GM21447 (cell line): ENCODE measurements at regions not wholly inside any gene's neighbourhood (a gene's known extent, or its start where the extent isn't known, plus 50 kb on each side); places are given as distances from the start of the nearest gene placed in this dataset.

Source experiments
- ATAC-seq: cut with Tn5 transposase; IDR thresholded peaks from one replicate; pipeline ENCODE4 v1.9.1; 2021; ENCODE audit not compliant: unreplicated experiment

DNA sequence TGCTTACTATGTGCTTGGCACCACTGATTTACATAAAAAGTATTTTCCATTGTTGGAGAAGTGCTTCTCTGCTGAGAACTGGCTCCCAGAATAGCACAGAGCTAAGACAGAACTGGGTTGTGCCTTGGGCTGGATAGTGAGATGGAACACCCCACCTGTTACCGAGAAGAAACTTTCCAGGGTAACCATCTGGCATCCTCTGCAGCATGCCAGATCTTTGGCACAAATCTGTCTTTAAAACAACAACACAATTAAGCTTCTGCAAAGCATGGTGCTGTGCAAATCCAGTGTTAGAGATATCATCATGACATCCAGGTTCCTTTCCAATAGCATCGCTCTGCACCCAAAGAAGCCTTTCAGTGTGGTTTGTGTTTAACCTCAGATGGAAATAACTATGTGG is 202.5 kb upstream of the RFC3 start:
- ATAC-seq = no peak

DNA sequence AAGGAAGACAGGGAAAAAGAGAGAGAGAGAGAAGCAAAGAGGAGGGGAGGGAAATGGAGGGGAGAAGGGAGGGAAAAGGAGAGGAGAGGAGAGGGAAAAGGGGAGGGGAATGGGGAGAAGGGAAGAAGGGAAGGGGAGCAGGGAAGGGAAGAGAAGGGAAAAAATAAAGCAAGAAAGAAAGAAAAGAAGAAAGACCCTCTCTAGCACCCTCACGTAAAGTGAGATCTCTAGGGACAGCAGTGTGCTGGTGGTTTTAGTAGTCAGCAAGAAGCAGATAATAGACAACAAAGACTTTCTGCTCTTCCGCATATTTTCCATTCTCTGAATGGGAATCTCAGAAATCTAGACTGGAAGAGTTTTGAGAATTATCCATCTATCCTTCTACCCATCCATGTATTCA is 201.8 kb upstream of the RFC3 start:
- no peak for ATAC-seq

GRCh38 chr13:33617055-33617454 is 200.9 kb upstream of the RFC3 start:
- no peak for ATAC-seq

DNA sequence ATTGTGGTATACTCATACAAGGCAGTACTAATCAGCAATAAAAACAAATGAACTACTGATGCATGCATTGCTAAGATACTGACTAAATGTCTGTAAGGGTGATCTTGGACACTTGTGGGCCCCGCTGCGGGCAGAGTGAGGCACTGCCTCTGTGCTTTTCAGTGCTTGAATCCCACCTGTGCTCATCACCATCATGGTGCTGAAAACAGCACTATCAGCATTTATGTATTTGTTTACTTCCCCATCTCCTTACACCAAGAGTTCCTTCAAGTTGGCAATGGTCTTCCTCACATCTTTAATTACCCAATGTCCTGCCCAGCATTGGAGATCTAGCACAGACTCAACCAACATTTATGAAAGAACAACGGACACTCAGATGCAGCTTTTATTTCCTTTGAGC is 193.7 kb upstream of the RFC3 start:
- ATAC-seq = no peak

DNA sequence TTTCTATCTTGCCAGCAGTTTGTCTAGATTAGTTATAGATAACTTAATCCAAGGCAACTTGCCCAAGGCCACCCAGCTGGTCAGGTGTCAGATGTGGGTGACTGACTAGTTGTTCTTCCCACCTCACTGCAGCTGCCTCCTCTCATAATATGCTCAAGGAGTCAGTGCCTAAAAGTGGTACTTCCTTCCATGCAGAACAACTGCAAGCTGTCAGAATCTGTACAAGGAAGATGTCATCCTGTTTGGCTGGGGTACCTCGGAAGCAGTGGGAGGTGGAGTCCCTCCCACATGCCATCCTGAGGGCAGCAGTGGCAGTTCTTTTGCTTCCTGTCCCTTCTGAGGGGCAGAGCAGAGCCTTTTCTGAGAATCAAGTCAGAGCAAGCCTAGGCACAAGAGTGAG is 193.2 kb upstream of the RFC3 start:
- ATAC-seq = no peak

DNA sequence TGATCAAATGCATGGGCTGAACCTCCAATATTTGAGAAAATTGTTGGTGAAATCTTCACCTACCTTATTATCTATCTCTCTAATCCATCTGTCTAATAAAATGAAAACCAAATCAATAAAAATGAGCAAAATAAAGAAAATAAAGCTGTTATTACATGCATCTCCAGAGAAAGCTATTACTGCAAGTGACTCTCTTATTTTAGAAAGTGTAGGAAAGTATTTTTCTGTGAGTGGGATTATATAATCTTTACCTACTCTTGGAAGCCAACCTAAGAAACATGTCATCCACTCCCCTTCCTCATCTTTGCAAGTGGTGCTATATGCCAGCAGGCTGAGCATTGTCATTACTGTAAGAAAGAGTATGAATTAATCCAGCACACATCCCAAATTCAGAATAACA is 191.5 kb upstream of the RFC3 start:
- ATAC-seq = no peak

- ATAC-seq = no peak
Measured at GRCh38 chr13:33628662-33629061, 189.3 kb upstream of the RFC3 start.

DNA sequence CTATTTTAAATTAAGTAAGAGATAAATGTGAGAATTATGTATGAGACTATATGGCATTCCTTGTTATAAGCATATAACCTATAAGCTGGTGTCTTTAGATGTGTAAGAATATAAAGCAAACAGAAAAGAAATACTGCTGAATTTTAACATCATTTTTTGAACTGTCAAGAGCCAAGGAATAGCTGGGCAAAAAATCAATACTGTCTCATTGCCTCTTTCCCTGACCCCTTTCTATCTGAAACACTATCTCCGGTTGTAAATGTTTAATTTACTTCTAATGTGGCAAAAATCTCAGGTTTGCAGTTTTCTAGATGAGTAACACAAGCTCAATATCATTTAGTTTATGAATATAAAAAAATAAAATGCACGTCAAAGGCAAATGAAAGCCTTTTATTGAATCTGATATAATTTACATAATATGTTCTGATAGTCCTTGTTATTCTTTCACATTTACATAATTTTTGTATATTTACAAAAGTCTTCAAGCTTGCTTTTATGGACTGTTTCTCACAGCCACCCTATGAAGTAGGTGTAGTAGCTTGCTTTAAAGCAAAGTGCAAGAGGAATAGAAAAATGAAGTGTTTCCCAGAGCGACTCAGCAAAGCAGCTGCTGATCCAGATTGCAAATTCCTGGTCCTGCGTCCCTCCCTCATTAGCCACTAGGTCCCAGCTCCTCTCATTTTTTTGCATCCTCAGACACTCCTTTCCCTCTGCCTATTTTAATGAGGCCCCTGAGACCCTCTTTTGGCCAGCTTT is 188.2 kb upstream of the RFC3 start:
- ATAC-seq = no peak

- no peak for ATAC-seq
Measured at GRCh38 chr13:33633701-33634545, 184.0 kb upstream of the RFC3 start.

DNA sequence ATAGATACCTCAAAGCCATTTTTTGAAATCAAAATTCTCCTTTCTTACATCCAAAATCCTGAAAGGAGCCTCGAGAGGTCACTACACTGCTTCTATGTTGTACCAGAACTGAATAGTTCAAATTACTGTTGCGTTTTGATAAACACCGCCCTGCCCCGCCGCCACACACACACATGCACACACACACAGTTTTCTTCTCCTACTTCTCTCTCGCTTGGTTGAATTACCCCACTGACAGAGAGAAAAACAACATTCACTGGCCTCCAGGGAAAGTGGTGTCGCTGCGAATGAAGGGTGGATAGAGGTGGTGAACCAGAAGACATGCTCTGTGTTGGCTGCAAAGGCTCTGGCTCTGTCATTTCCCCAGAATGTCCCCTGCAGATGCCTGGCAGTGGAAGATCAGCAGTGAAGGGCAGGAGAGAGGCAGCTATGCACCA is 183.4 kb upstream of the RFC3 start:
- no peak for ATAC-seq

GRCh38 chr13:33636243-33636642 is 181.7 kb upstream of the RFC3 start:
- ATAC-seq = no peak

DNA sequence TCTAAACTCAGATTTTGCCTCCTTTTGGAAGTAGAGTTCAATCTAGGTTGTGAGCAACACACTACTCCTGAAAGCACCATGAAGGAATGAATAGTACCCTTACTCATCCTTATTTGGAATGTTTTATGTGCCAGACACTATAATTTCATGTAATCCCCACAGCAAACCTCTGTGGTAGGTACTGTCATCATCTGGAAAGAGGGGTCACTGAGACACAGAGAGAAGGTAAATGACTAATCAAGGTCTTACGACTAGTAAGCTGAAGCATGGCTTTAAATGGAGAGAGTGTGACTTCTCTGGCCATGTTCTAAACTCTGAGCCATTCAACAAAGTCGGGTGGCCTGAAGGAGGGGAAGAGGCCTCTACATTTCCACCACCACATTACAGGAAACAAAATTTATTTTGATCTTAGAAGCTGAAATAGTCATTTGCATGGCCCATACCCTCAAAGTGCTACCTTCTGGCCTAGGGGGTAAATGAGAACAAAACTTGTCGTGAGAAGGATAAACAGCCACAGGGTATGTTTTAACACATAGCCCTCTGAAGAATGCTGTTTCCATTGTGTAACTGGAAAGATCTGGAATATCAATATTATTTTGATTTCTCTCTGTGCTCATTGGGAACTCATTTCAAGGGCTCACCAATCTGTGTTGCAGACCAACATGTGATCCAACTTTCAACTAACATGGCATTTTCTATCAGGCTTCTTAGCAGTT is 180.8 kb upstream of the RFC3 start:
- ATAC-seq = no peak

DNA sequence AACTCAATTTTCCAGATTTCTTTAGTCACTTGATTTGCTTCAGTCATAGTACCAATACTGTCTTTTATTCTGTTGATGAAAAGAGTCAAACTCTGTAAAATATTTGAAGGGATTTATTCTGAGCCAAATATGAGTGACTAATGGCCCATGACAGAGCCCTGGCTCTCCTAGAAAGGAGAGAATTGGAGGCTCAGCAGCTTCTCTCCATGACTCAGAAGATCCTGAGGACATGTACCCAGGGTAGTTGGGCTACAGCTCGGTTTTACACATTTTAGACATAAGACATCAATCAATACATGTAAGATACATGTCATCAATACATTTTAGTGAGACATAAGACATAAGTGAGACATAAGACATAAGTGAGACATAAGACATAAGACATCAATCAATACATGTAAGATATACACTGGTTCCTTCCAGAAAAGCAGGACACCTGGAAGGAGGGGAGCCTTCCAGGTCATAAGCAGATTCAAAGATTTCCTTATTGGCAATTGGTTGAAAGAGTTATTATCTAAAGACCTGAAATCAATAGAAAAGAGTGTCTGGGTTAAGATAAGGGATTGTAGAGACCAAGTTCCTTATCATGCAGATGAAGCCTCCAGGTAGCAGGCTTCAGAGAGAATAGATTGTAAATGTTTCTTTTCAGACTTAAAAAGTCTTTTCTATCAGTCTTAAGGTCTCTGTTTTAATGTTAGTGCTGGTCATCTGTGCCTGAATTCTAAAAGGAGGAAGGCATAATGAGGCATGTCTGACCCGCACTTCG is 179.8 kb upstream of the RFC3 start:
- ATAC-seq = no peak

- ATAC-seq = no peak
Measured at GRCh38 chr13:33639158-33639557, 178.8 kb upstream of the RFC3 start.

DNA sequence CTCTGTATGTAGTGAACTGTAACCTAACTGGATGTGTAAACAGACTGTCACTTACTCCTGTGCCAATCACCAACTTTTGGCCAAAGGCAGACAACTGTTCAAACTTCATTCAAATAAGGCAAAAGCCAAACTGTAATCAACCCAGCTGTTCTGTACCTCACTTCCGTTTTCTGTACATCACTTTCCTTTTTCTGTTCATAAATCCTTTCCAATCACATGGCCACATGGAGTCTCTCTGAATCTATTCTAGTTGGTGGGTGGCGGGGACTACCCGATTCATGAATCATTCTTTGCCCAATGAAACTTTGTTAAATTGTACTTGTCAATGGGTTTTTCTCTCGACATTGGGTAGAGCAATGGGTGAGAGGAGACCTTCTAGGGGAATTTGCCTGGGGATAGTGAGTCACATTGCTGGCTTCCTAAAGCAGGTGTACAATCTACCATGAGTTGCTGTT is 178.3 kb upstream of the RFC3 start:
- ATAC-seq = peak; percentile 65

DNA sequence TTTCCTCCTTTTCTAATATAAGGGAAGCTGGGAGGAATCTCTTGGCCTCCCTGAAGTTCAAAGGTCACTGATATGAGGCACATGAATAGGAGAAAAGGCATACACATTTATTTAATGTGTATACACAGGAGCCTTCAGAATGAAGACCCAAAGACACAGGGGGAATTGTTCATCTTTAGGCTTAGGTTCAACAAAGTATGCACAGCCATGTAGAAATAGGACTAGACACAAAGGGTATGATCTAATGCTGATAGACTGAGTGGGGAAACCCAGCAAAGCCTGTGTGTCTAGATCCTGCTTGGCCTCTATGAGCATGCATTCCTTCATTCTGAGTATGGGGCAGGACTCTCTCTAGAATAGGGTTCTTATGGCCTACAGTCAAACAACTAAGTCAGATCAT is 177.1 kb upstream of the RFC3 start:
- ATAC-seq = no peak

- no peak for ATAC-seq
Measured at GRCh38 chr13:33642374-33643065, 175.4 kb upstream of the RFC3 start.

DNA sequence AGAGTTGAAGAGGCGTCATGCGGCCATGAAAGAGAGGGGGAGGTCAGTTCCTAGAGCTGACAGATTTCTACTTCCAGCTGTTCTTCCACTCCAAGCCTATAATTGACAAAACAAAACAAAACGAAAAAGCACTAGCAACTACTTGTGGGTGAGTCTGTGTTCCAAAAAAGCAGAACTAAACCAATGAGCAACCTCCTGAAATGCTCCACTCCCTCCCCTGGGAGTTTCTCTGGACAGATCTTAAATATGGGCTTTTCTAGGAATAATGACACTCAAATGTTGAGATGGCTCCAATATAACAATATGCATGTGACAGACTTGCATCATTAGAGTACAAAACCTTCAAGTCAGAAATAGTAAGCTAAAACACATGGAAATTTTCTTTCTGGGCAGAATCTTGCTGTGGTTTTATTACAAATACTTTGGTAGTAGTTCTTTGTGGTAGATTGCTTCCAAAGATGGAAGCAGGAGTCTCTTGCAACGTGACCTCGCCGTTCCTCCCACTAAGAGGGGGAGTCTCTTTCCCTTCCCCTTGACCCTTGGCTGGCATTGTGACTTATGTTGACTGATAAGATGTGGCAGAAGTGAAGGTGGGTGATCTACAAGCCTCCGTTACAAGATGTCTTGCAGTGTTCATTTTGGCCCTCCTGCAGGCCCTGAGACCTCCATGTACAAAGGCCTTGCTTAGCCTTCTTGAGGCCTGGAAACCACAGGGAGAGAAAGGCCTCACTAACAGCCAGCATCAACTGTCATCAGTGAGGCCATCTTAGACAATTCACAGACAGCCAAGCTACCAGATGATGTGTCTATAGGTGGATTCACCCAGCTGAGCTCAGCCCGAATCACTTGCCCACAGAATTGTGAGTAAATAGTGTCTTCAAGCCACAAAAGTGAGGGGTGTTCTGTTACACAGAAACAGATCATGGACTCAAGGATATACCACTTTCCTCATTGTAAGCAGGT is 173.1 kb upstream of the RFC3 start:
- ATAC-seq = no peak
